HG02885 (cell line): ENCODE measurements at regions not wholly inside any gene's neighbourhood (a gene's known extent, or its start where the extent isn't known, plus 50 kb on each side); places are given as distances from the start of the nearest gene placed in this dataset.

ENCODE experiments used
- ATAC-seq: cut with Tn5 transposase; IDR thresholded peaks from one replicate; pipeline ENCODE4 v1.9.1; 2021; ENCODE audit warnings: mild to moderate bottlenecking; ENCODE audit not compliant: unreplicated experiment, poor library complexity

- no peak for ATAC-seq
Observed at GRCh38 chr21:20735257-20735656, 263.0 kb upstream of the NCAM2 start.

GRCh38 chr21:20737227-20737913 lies 260.8 kb upstream of the NCAM2 start:
- ATAC-seq, result no peak

GRCh38 chr21:20739421-20739820 lies 258.8 kb upstream of the NCAM2 start:
- no peak for ATAC-seq

DNA sequence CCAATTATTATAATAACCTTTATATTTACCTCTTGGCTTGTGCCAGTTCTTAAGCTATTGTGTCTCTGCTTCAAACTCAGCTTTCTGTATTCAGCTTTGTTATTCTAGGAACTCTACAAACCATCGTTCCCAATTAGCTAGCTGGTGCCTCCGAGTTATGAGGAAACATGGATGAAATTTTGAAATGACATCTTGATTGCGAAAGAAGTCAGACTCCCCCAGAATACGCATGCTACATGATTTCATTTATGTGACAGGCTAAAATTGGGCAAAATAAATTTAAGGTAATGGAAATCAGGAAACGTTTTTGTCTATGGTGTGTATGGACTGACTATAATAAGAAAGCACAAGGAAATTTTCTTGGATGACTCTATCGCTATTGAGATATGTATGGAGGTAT lies 256.8 kb upstream of the NCAM2 start:
- no peak for ATAC-seq

GRCh38 chr21:20760221-20760620 lies 238.0 kb upstream of the NCAM2 start:
- ATAC-seq, result no peak

DNA sequence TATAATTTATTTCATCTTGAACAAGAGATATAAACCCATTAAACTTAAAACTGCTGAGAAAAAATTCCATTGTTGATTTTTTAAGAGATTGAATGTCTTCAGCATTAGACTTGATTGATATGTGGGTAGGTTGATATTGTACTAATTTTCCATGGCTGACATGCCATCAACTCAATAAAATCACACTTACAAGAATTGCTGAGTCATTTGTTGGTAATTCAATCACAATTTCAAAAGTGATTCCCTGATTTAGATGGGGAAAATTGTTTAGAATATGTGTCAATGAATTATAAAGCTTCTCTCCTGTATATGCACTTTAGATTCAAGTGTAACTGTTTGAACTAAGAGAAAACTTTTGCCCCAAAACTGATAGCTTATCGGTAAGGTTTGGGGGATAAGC lies 223.5 kb upstream of the NCAM2 start:
- ATAC-seq, result no peak

DNA sequence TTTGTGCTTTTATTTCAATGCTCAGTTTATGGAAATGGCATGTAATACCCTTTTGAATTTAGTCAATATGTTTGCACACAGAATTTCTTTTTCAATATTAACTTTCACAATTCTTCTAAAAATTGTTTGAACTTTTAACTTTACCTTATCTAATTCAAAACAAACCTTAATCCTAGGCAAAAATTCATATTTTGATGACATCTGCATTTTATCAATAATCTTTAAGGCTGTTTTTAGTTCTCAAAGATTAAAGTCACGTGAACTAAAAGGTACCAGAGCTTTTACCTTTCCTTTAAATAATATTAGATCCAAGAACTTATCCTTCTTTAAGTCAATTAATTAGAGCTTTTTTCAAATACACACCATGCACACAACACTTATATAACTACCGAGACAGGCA lies 218.9 kb upstream of the NCAM2 start:
- ATAC-seq, result no peak

DNA sequence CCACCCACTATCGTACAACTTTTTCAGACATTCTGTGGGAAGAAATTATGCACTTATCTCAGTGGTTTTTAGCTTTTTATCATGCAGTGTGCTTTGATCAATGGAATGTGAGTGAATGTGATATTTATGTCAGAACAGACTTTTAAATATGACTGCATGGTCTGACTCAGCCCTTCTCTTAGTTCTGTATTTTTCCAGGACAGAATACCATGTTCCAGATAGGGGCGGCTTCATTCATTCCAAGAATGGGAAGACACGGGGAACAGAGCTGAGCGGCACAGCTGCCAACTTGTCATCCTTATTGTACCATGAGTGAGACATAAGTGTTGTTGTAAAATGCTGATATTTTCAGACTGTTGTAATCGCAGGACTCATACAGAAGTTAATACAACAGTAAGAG lies 214.6 kb upstream of the NCAM2 start:
- ATAC-seq, result no peak

- ATAC-seq, result no peak
Observed at GRCh38 chr21:20789729-20790500, 208.3 kb upstream of the NCAM2 start.

DNA sequence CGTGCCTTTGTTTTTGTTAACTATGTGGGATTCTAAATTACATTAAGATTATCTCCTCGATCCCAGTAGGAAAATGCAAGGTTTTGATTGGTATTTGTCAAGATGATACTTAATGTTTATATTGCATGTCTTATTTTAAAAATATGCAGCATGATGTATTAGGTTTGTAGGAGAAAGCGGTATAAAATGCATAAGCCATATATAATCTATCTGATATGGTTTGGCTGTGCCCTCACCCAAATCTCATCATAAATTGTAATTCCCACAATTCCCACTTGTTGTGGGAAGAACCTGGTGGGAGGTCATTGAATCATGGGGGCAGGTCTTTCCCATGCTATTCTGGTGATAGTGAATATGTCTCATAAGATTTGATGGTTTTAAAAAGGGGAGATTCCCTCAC lies 198.1 kb upstream of the NCAM2 start:
- ATAC-seq, result no peak

GRCh38 chr21:20802201-20802600 lies 196.0 kb upstream of the NCAM2 start:
- ATAC-seq, result no peak

DNA sequence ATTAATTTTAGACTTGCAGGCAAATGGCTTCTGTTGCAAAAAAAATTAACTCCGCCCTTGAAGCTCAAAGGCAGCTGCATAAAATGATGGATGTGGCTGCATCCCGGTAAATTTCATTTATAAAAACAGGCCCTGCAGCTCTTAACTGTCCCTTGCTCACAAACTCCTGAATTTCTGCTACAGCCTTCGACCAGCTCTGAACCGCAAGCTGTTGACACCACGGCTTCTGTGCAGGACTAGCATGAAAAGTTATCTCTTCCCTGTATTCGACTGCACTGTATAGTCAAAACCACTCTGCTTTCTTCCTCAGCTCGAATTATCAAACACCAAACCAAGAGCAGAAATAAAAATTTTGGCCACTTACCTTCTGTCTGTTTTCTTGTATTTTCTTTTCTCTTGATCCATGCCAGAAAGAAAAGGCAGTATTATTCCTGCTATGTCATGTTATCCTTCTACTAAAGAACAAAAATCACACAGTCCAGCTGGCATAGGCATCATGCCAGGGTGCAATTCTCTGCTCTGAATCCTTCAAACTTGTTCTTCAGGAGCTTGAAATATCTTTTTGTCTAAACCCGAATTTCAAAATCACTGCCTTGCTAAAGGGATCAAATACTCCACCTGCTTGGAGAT lies 195.5 kb upstream of the NCAM2 start:
- no peak for ATAC-seq

GRCh38 chr21:20811702-20812101 lies 186.5 kb upstream of the NCAM2 start:
- no peak for ATAC-seq

DNA sequence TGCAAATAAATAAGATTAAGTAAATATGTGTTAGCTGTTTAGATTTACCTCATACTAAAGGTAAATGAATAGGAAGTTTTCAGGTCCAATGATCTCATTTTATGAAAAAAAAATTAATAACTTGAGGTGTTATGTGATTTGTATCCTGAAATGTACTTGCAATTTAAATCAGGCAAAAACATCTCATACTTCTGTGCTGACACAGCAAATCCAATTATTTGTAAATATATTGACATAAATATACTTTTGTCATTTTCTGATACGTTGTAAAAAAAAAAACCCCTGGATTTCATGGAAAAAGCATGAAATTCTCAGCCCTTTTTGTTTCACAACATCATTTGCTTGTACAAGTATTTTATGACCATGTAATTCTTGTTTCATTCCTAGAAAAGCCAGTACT lies 184.1 kb upstream of the NCAM2 start:
- no peak for ATAC-seq

DNA sequence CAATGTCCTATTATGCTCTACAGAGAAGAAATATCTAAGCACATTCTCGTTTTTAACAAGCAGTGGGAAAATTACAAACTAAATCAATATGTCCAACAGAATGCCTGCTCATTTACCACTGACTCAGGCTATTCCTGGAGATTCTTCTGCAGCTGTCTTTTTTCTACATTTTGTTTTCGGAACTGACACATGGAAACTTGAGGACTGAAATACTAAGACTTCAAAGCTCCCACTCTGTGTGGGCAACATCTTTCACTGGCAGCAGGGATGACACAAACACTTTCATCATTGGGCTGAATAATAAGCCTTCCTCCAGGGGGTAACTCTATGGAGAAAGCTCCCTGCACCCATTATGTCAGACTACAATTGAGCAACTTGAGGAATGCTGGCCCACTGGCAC lies 175.5 kb upstream of the NCAM2 start:
- ATAC-seq, result no peak

- ATAC-seq, result no peak
Observed at GRCh38 chr21:20852866-20853265, 145.3 kb upstream of the NCAM2 start.

- no peak for ATAC-seq
Observed at GRCh38 chr21:20856926-20857325, 141.3 kb upstream of the NCAM2 start.

DNA sequence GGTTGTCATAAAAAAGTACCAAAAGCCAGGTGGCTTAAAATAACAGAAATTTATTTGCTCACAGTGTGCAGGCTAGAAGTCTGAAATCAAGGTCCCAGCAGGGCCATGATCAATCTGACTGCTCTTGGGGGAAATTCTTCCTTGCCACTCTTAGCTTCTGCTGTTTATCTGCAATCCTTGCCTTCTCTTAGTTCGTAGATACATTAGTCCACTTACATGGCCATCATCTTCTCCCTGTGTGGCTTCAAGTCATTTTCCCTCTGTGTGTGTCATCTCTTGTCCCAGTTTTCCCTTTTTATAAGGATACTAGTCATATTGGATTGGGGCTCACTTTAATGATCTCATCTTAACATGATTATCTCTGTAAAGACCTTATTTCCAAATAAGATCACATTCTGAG lies 124.0 kb upstream of the NCAM2 start:
- no peak for ATAC-seq

DNA sequence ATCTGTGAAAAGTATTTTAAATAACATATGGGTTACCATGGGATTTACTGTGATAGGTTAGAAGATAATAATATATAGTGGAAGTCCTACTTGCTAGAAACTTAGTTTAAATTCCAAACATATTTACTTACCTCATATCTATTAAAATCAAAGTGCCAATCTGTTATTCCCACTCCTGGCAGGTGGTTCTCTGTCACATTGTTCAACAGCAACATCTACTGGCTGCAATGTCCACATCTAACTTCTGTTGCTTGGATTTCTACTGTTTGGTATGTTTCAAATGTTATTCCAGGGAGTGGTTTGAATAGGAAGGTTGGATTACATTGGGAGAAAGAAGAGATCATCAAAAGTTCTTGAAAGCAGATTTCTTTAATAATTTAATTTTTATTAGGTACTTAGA lies 122.5 kb upstream of the NCAM2 start:
- ATAC-seq, result no peak

DNA sequence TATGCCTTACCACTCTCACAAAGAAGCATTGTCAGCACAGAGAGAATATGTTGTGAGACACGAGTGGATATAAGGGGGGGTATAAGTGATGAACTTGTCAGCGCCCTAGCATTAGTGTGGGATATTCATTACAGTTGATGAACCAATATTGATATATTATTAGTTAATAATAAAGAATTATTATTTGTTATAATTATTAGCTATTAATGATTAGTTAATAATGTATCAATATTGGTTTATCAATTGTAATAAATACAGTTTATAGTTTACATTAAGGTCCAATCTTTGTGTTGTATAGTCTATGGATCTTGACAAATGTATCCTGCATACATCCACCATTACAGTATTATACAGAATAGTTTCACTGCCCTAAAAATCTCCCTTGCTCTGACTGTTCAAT lies 120.2 kb upstream of the NCAM2 start:
- no peak for ATAC-seq
